GDM1 (cell line): ENCODE measurements at regions not wholly inside any gene's neighbourhood (a gene's known extent, or its start where the extent isn't known, plus 50 kb on each side); places are given as distances from the start of the nearest gene placed in this dataset.

ENCODE experiments used
- DNase-seq: peaks from one replicate; lab custom pipeline; 2025; lab: John Stamatoyannopoulos, UW

GRCh38 chr13:103199380-103200088, 133.3 kb upstream of the SLC10A2 start:
- DNase-seq, result no peak

- DNase-seq, result no peak
These were observed 130.1 kb upstream of the SLC10A2 start for GRCh38 chr13:103196356-103196755.

GRCh38 chr13:103195762-103196161, 129.5 kb upstream of the SLC10A2 start:
- no peak for DNase-seq

- DNase-seq, result no peak
These were observed 128.7 kb upstream of the SLC10A2 start for GRCh38 chr13:103194871-103195270.

- no peak for DNase-seq
These were observed 126.4 kb upstream of the SLC10A2 start for GRCh38 chr13:103192511-103193135.

- no peak for DNase-seq
These were observed 124.6 kb upstream of the SLC10A2 start for GRCh38 chr13:103190841-103191240.

GRCh38 chr13:103188713-103189326, 122.6 kb upstream of the SLC10A2 start:
- DNase-seq, result no peak

GRCh38 chr13:103187721-103188156, 121.5 kb upstream of the SLC10A2 start:
- no peak for DNase-seq

GRCh38 chr13:103184413-103184812, 118.2 kb upstream of the SLC10A2 start:
- DNase-seq, result no peak

GRCh38 chr13:103178986-103179943, 113.0 kb upstream of the SLC10A2 start:
- DNase-seq, result no peak

- no peak for DNase-seq
These were observed 108.7 kb upstream of the SLC10A2 start for GRCh38 chr13:103174966-103175365.

GRCh38 chr13:103168901-103169508, 102.8 kb upstream of the SLC10A2 start:
- no peak for DNase-seq

- no peak for DNase-seq
These were observed 98.0 kb upstream of the SLC10A2 start for GRCh38 chr13:103164251-103164650.

- DNase-seq, result no peak
These were observed 95.3 kb upstream of the SLC10A2 start for GRCh38 chr13:103161476-103161875.

- DNase-seq, result no peak
These were observed 91.4 kb upstream of the SLC10A2 start for GRCh38 chr13:103157434-103158145.

GRCh38 chr13:103157016-103157415, 90.8 kb upstream of the SLC10A2 start:
- DNase-seq, result no peak

- DNase-seq, result no peak
These were observed 90.3 kb upstream of the SLC10A2 start for GRCh38 chr13:103156346-103156998.

- DNase-seq, result no peak
These were observed 87.2 kb upstream of the SLC10A2 start for GRCh38 chr13:103153466-103153865.

- no peak for DNase-seq
These were observed 81.7 kb upstream of the SLC10A2 start for GRCh38 chr13:103147961-103148360.

- DNase-seq, result no peak
These were observed 79.2 kb upstream of the SLC10A2 start for GRCh38 chr13:103145442-103145841.

GRCh38 chr13:103143432-103143831, 77.2 kb upstream of the SLC10A2 start:
- DNase-seq, result no peak
